ENCODE measurements at regions not wholly inside any gene's neighbourhood (a gene's known extent, or its start where the extent isn't known, plus 50 kb on each side); places are given as distances from the start of the nearest gene placed in this dataset.

DNA sequence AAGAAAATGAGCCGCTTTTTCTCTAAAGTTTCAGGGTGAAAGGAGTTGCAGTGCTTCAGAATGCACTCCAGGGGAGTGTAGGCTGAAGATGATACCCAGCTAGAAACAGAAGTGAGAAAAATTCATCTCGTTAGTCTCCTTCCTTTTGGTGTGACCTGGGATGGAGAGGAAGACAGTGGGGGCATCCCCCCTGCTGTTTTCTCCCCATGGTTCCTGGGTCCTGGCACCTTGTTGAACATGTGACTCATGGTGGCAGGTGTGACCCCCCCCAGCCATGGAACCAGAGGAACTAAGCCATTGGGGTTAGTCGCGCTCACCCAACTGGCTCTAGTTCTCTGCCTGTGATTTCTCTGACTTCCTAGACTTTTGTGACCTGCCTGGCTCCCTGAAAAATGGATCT is 424.6 kb downstream of the CSNK1G3 start:
- H2BK12ac ChIP-seq (ENCODE audit: low read depth, low read length) = no peak overlapping the region
- H3K4me2 ChIP-seq (ENCODE audit: insufficient read depth in 1 of 2, low read depth in 2 of 2, low read length in 2 of 2) = no peak overlapping the region
- H3K9ac ChIP-seq (replicated peaks in 1 of 4; ENCODE audit: extremely low read depth in 1 of 4, low read depth in 3 of 4, low read length in 3 of 4) = no peak overlapping the region
- H3K27me3 ChIP-seq (replicated peaks in 1 of 4; ENCODE audit: control insufficient read depth in 3 of 4, extremely low read depth in 1 of 4, insufficient read depth in 3 of 4, low read length in 3 of 4) = no peaks in the 10 kb centered on the region
- H2BK5ac ChIP-seq (ENCODE audit: low read depth, low read length) = no peak overlapping the region
- H3K27ac ChIP-seq (ENCODE audit: low read depth, low read length) = no peak overlapping the region
- no peak overlapping the region for H3K56ac ChIP-seq (replicated peaks; ENCODE audit: insufficient read length, low read depth, low read length)
- DNase-seq (ENCODE audit: low read depth in 1 of 2, low spot score in 2 of 2) (no peak), FAIRE-seq (no peak)
- H2BK120ac ChIP-seq (replicated peaks; ENCODE audit: low read depth, low read length) = no peak overlapping the region
- no peak overlapping the region for H2AFZ ChIP-seq (ENCODE audit: low read length)
- no peaks in the 10 kb centered on the region for H3K79me1 ChIP-seq (ENCODE audit: low read depth, low read length)
- H3K18ac ChIP-seq (ENCODE audit: extremely low read depth, low read length) = no peak overlapping the region
- no peak overlapping the region for H3K14ac ChIP-seq (ENCODE audit: insufficient read length)
- no peak overlapping the region for H3K23ac ChIP-seq (ENCODE audit: insufficient read length)
- H3K79me2 ChIP-seq (ENCODE audit: control insufficient read depth in 1 of 2, insufficient read depth in 2 of 2, low read length in 2 of 2) = no peaks in the 10 kb centered on the region
- H3K23me2 ChIP-seq (ENCODE audit: low read depth, low read length) = no peaks in the 10 kb centered on the region
- H3K4me1 ChIP-seq (replicated peaks in 1 of 4; ENCODE audit: control insufficient read depth in 3 of 4, insufficient read depth in 4 of 4, low read length in 3 of 4) = no peaks in the 10 kb centered on the region
- POLR2A ChIA-PET (ENCODE audit: partially characterized antibody) = no interaction called here
- peaks cover 41 to 45% of the 10 kb centered on the region in 2 experiments for H3K9me3 ChIP-seq (ENCODE audit: insufficient read depth in 2 of 2, low read depth in 1 of 2, low read length in 1 of 2)
- peaks cover 0 to 23% (median 10%) of the 10 kb centered on the region in 4 experiments; a peak in 3 of 8 replicates for H3K36me3 ChIP-seq (ENCODE audit: control insufficient read depth in 2 of 4, insufficient read depth in 4 of 4, low read length in 3 of 4)
- no peak overlapping the region for H4K91ac ChIP-seq (replicated peaks; ENCODE audit: insufficient read length, low read length)
- H4K8ac ChIP-seq (ENCODE audit: extremely low read depth, insufficient read depth, low read length) = no peak overlapping the region
- H4K20me1 ChIP-seq (replicated peaks in 1 of 2; ENCODE audit: control insufficient read depth in 1 of 2, insufficient read depth in 2 of 2, low read length in 2 of 2) = no peaks in the 10 kb centered on the region
- H2BK20ac ChIP-seq (ENCODE audit: low read length) = no peak overlapping the region
- no peak overlapping the region for H3K4ac ChIP-seq (replicated peaks; ENCODE audit: insufficient read length, low read depth, low read length)
- no peak overlapping the region for H2AK5ac ChIP-seq (ENCODE audit: low read depth, low read length)
- no peak overlapping the region for H2BK15ac ChIP-seq (ENCODE audit: low read length)
- H4K5ac ChIP-seq (ENCODE audit: insufficient read length, low read depth, low read length) = no peak overlapping the region
- no peak overlapping the region; a peak in 1 of 8 replicates for H3K4me3 ChIP-seq (ENCODE audit: extremely low read depth in 1 of 4, insufficient read depth in 2 of 4, low read depth in 3 of 4, low read length in 4 of 4)
- WGBS, 2 experiments (ENCODE audit: extremely low coverage in 1 of 2, insufficient coverage in 1 of 2, insufficient read length in 1 of 2, insufficient replicate concordance in 2 of 2, low coverage in 1 of 2, low lambda C conversion rate in 2 of 2, missing lambda C conversion rate in 1 of 2) = 92% methylated on average over 4 of the region's 4 CpGs; no CpG with 5 or more reads in 1 of the 2 experiments
- CTCF ChIA-PET (ENCODE audit: partially characterized antibody) = interaction anchor here (0.6 kb wide), 2 partner anchors 802 to 1190 kb away, joined by 3 read pairs; no protein-coding TSS in a partner anchor
- TF ChIP-seq SRF (IDR thresholded peaks at IDR 0.05; ENCODE audit: low read depth, low read length) = no peak
- no peak for TF ChIP-seq SP4 (IDR thresholded peaks at IDR 0.05; ENCODE audit: low read length)
- TF ChIP-seq BCL11A (IDR thresholded peaks at IDR 0.05; ENCODE audit: low read depth in 2 of 2, low read length in 2 of 2) = no peak
- no peak for TF ChIP-seq PHF8 (conservative IDR thresholded peaks at IDR 0.05; ENCODE audit: low read depth, low read length)
- no peak for TF ChIP-seq JUND (IDR thresholded peaks at IDR 0.05; ENCODE audit: low read length)
- no peak for TF ChIP-seq CBX5 (IDR thresholded peaks at IDR 0.05; ENCODE audit: low read depth, low read length)
- no peak for TF ChIP-seq CEBPB (IDR thresholded peaks at IDR 0.05; ENCODE audit: low read depth, low read length)
- no peak for TF ChIP-seq POLR2A (IDR thresholded peaks at IDR 0.05; ENCODE audit: control extremely low read depth in 1 of 2, low read depth in 2 of 2, low read length in 2 of 2)
- TF ChIP-seq CHD1 (IDR thresholded peaks at IDR 0.05; ENCODE audit: low read depth, low read length) = no peak
- no peak for TF ChIP-seq CTBP2 (IDR thresholded peaks at IDR 0.05; ENCODE audit: borderline replicate concordance, insufficient read depth, insufficient read length, low read length)
- TF ChIP-seq TAF7 (optimal IDR thresholded peaks at IDR 0.05; ENCODE audit: borderline replicate concordance, low read depth, low read length) = no peak
- no peak for TF ChIP-seq KDM4A (IDR thresholded peaks at IDR 0.05; ENCODE audit: low read depth, low read length, severe bottlenecking)
- no peak for TF ChIP-seq ZNF274 (IDR thresholded peaks at IDR 0.05; ENCODE audit: borderline replicate concordance, extremely low read depth, low read length)
- TF ChIP-seq, protein P1, sequence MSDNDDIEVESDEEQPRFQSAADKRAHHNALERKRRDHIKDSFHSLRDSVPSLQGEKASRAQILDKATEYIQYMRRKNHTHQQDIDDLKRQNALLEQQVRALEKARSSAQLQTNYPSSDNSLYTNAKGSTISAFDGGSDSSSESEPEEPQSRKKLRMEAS (IDR thresholded peaks at IDR 0.05) = no peak
- TF ChIP-seq JUN (IDR thresholded peaks at IDR 0.05; ENCODE audit: low read depth, low read length) = no peak
- no peak for TF ChIP-seq EP300 (IDR thresholded peaks at IDR 0.05; ENCODE audit: borderline replicate concordance in 1 of 2, low read depth in 2 of 2, low read length in 2 of 2)

Data from H1 (cell line).